A673 (cell line): ENCODE measurements at regions not wholly inside any gene's neighbourhood (a gene's known extent, or its start where the extent isn't known, plus 50 kb on each side); places are given as distances from the start of the nearest gene placed in this dataset.

Source experiments
- CTCF ChIP-seq: fragments of 300-800, 200-600 bp; sonication (generic); conservative IDR thresholded peaks from 2 replicates; pipeline ENCODE4 v1.5.1; 2017; ENCODE audit warnings: low read depth, mild to moderate bottlenecking, antibody characterized with exemption, low read length, moderate library complexity, mixed read lengths
- EZH2 ChIP-seq: fragments of 200-600 bp; sonication (generic); IDR thresholded peaks from 2 replicates; pipeline ENCODE4 v1.6.1; 2017; ENCODE audit warnings: borderline replicate concordance, low read depth, mild to moderate bottlenecking, mixed read lengths, antibody characterized with exemption, low read length; ENCODE audit not compliant: poor library complexity, severe bottlenecking

GRCh38 chr16:29314292-29314934 lies 92.1 kb downstream of the NPIPB11 start:
- TF ChIP-seq CTCF (no peak), EZH2 (no peak)
